GM23338 (cell line): ENCODE measurements at regions not wholly inside any gene's neighbourhood (a gene's known extent, or its start where the extent isn't known, plus 50 kb on each side); places are given as distances from the start of the nearest gene placed in this dataset.

ENCODE experiments used
- ATAC-seq: fragments of 200-7000 bp; cut with Tn5 transposase; 3 replicates; pipeline ENCODE4 v1.9.1; 2020
- DNase-seq: peaks from one replicate; pipeline ENCODE4 v3.0.0-alpha.2; 2015; ENCODE audit warnings: low spot score
- H2AFZ ChIP-seq: fragments of 200-600 bp; sonication (generic); 2 replicates; pipeline ENCODE4 v1.8.0; 2016; ENCODE audit warnings: antibody characterized with exemption, mild to moderate bottlenecking, moderate library complexity
- H3F3A ChIP-seq: fragments of 200-600 bp; sonication (generic); replicated peaks from 2 replicates; pipeline ENCODE4 v1.8.0; 2017; ENCODE audit warnings: antibody characterized with exemption, mixed run types, low read depth
- H3K27ac ChIP-seq: fragments of 200-600 bp; sonication (generic); 2 replicates; pipeline ENCODE4 v1.6.1; 2016; ENCODE audit warnings: low read depth
- H3K27me3 ChIP-seq: fragments of 200-600 bp; sonication (generic); 2 replicates; pipeline ENCODE4 v1.8.0; 2016; ENCODE audit warnings: mild to moderate bottlenecking, mixed run types, moderate library complexity; ENCODE audit not compliant: insufficient read depth
- H3K36me3 ChIP-seq: fragments of 200-600 bp; sonication (generic); 2 replicates; pipeline ENCODE4 v1.8.0; 2016; ENCODE audit warnings: mild to moderate bottlenecking; ENCODE audit not compliant: insufficient read depth
- H3K4me1 ChIP-seq: fragments of 200-600 bp; sonication (generic); 2 replicates; pipeline ENCODE4 v1.8.0; 2016; ENCODE audit warnings: mild to moderate bottlenecking, moderate library complexity; ENCODE audit not compliant: insufficient read depth
- H3K4me2 ChIP-seq: fragments of 200-600 bp; sonication (generic); 2 replicates; pipeline ENCODE4 v1.7.1; 2017; ENCODE audit warnings: mixed run types
- H3K4me3 ChIP-seq: fragments of 200-600 bp; sonication (generic); 2 replicates; pipeline ENCODE4 v1.6.1; 2016; ENCODE audit warnings: mixed run types
- H3K79me2 ChIP-seq: fragments of 200-600 bp; sonication (generic); replicated peaks from 2 replicates; pipeline ENCODE4 v1.8.0; 2017; ENCODE audit warnings: mild to moderate bottlenecking; ENCODE audit not compliant: insufficient read depth
- H3K9me2 ChIP-seq: fragments of 200-600 bp; sonication (generic); 2 replicates; pipeline ENCODE4 v1.8.0; 2017; ENCODE audit not compliant: insufficient read depth
- H4K20me1 ChIP-seq: fragments of 200-600 bp; sonication (generic); replicated peaks from 2 replicates; pipeline ENCODE4 v1.8.0; 2017; ENCODE audit warnings: mild to moderate bottlenecking; ENCODE audit not compliant: insufficient read depth
- H3K27ac Mint-ChIP-seq: 2 replicates; pipeline ENCODE4 v1.8.0; 2020; ENCODE audit warnings: inconsistent platforms, mild to moderate bottlenecking, moderate library complexity, mixed read lengths
- H3K27me3 Mint-ChIP-seq: 3 replicates; pipeline ENCODE4 v1.8.0; 2022; ENCODE audit warnings: low read depth, mild to moderate bottlenecking, moderate library complexity, mixed read lengths, inconsistent platforms; ENCODE audit not compliant: insufficient read depth, poor library complexity
- H3K36me3 Mint-ChIP-seq: 3 replicates; pipeline ENCODE4 v1.8.0; 2021; ENCODE audit warnings: low read depth, mild to moderate bottlenecking, inconsistent platforms, moderate library complexity, mixed read lengths
- H3K4me1 Mint-ChIP-seq: 3 replicates; pipeline ENCODE4 v1.8.0; 2020; ENCODE audit warnings: mild to moderate bottlenecking, inconsistent platforms, mixed read lengths
- H3K4me3 Mint-ChIP-seq: 3 replicates; pipeline ENCODE4 v1.8.0; 2021; ENCODE audit warnings: moderate library complexity, mild to moderate bottlenecking, inconsistent platforms, mixed read lengths
- H3K9me3 Mint-ChIP-seq: 3 replicates; pipeline ENCODE4 v1.8.0; 2020; ENCODE audit warnings: moderate library complexity, mild to moderate bottlenecking, inconsistent platforms, mixed read lengths
- CREB1 ChIP-seq: fragments of 250-450 bp; sonication (Bioruptor Pico); IDR thresholded peaks from 2 replicates; pipeline ENCODE4 v1.5.0; 2020; ENCODE audit warnings: low read depth, mild to moderate bottlenecking, moderate library complexity
- CTCF ChIP-seq, 2 experiments: fragments of 200-600 bp in 1 of 2; sonication (generic) in 1 of 2; conservative IDR thresholded peaks; 2 replicates each; pipeline versions ENCODE4 v1.5.1 to v1.6.1; 2016 to 2017; ENCODE audit warnings: antibody characterized with exemption in 2 of 2, low read depth in 2 of 2, mild to moderate bottlenecking in 2 of 2, moderate library complexity in 1 of 2
- ETS1 ChIP-seq: IDR thresholded peaks from 2 replicates; pipeline ENCODE4 v1.6.1; 2016; ENCODE audit warnings: antibody characterized with exemption
- EZH2 ChIP-seq: fragments of 200-600 bp; sonication (generic); IDR thresholded peaks from one replicate; pipeline ENCODE4 v1.8.0; 2017; ENCODE audit warnings: antibody characterized with exemption, mild to moderate bottlenecking, low read depth; ENCODE audit not compliant: unreplicated experiment
- EZH2phosphoT487 ChIP-seq: fragments of 200-600 bp; sonication (generic); IDR thresholded peaks from one replicate; pipeline ENCODE4 v1.8.1; 2018; ENCODE audit warnings: antibody characterized with exemption; ENCODE audit not compliant: unreplicated experiment
- JUNB ChIP-seq: IDR thresholded peaks from one replicate; pipeline ENCODE4 v1.6.1; 2016; ENCODE audit warnings: antibody characterized with exemption; ENCODE audit not compliant: unreplicated experiment
- NANOG ChIP-seq: IDR thresholded peaks from 2 replicates; pipeline ENCODE4 v1.6.1; 2016; ENCODE audit warnings: antibody characterized with exemption, borderline replicate concordance
- POLR2AphosphoS5 ChIP-seq: IDR thresholded peaks from 2 replicates; pipeline ENCODE4 v1.6.1; 2016; ENCODE audit warnings: antibody characterized with exemption, low read depth
- REST ChIP-seq: IDR thresholded peaks from one replicate; pipeline ENCODE4 v1.6.1; 2018; ENCODE audit warnings: antibody characterized with exemption; ENCODE audit not compliant: unreplicated experiment
- ZNF114 ChIP-seq: fragments of 250-450 bp; sonication (Bioruptor Pico); IDR thresholded peaks from 2 replicates; pipeline ENCODE4 v1.5.0; 2020; ENCODE audit warnings: mild to moderate bottlenecking, moderate library complexity
- ZNF331 ChIP-seq: fragments of 250-450 bp; sonication (Bioruptor Pico); IDR thresholded peaks from 2 replicates; pipeline ENCODE4 v1.5.0; 2020; ENCODE audit warnings: low read depth, mild to moderate bottlenecking, moderate library complexity

GRCh38 chr1:31522556-31522845 is 53.8 kb upstream of the TINAGL1 start (continued):
- TF ChIP-seq REST (no peak), JUNB (no peak), EZH2phosphoT487 (no peak), ZNF331 (CRISPR knock-in tag) (no peak), CREB1 (CRISPR knock-in tag) (no peak), CTCF (conservative IDR thresholded peaks at IDR 0.05; ENCODE audit: low read depth in 2 of 2) (no peak), ETS1 (no peak), POLR2AphosphoS5 (no peak)

- Histone ChIP-seq H3K4me3 (no peak overlapping the region), H3K79me2 (no peaks in the 10 kb centered on the region), H3K27ac (no peak overlapping the region), H2AFZ (no peak overlapping the region), H3K4me1 (no peaks in the 10 kb centered on the region), H3K9me2 (0 out of 2 replicates have a peak, but pooled peaks cover 11% of the 10 kb centered on the region), H3K36me3 (no peaks in the 10 kb centered on the region), H3F3A (no peaks in the 10 kb centered on the region), H3K4me2 (no peak overlapping the region), H4K20me1 (no peaks in the 10 kb centered on the region), H3K27me3 (no peaks in the 10 kb centered on the region)
- H3K4me1 Mint-ChIP-seq = no peaks in the 10 kb centered on the region
- ATAC-seq = no peak
- no peak overlapping the region for H3K4me3 Mint-ChIP-seq
- peaks cover 7% of the 10 kb centered on the region for H3K27me3 Mint-ChIP-seq
- H3K27ac Mint-ChIP-seq = no peak overlapping the region
- no peaks in the 10 kb centered on the region for H3K36me3 Mint-ChIP-seq
- no peaks in the 10 kb centered on the region for H3K9me3 Mint-ChIP-seq
- no peak for DNase-seq
- TF ChIP-seq NANOG = no peak
- no peak for TF ChIP-seq ETS1
- TF ChIP-seq ZNF114 = no peak
- TF ChIP-seq CTCF (conservative IDR thresholded peaks at IDR 0.05; ENCODE audit: low read depth in 2 of 2) = no peak
- TF ChIP-seq EZH2 = no peak
- TF ChIP-seq CREB1 (CRISPR knock-in tag) = no peak
- no peak for TF ChIP-seq POLR2AphosphoS5
Observed at GRCh38 chr1:31523012-31523411, 53.3 kb upstream of the TINAGL1 start.
